CD4-positive, alpha-beta memory T cell (primary cell): ENCODE measurements at regions not wholly inside any gene's neighbourhood (a gene's known extent, or its start where the extent isn't known, plus 50 kb on each side); places are given as distances from the start of the nearest gene placed in this dataset.

Experiments used
- CTCF ChIA-PET: fragments of 350-600 bp; sonication (Branson Sonifier 250); formaldehyde crosslinking; loops from one replicate; lab custom pipeline; 2021; ENCODE audit warnings: inconsistent platforms; ENCODE audit not compliant: partially characterized antibody; lab: Charles Lee
- POLR2A ChIA-PET: fragments of 350-600 bp; sonication (Branson Sonifier 250); formaldehyde crosslinking; loops from one replicate; lab custom pipeline; 2021; ENCODE audit not compliant: partially characterized antibody; lab: Charles Lee
- DNase-seq, 5 donors: peaks; one replicate each; pipeline versions ENCODE4 v3.0.0 to v3.0.0-alpha.2; 2020 to 2022; ENCODE audit warnings: mixed read lengths in 1 of 5
- H3K27ac ChIP-seq: one replicate; pipeline ENCODE4 v1.7.0; 2013; ENCODE audit warnings: low read depth, low read length
- H3K27me3 ChIP-seq: 2 replicates; pipeline ENCODE4 v1.7.0; 2013; ENCODE audit warnings: mild to moderate bottlenecking, low read length, moderate library complexity; ENCODE audit not compliant: insufficient read depth
- H3K36me3 ChIP-seq: 2 replicates; pipeline ENCODE4 v1.7.0; 2013; ENCODE audit warnings: mild to moderate bottlenecking, low read length, moderate library complexity; ENCODE audit not compliant: insufficient read depth
- H3K4me1 ChIP-seq: 2 replicates; pipeline ENCODE4 v1.7.0; 2013; ENCODE audit warnings: mild to moderate bottlenecking, low read length, moderate library complexity; ENCODE audit not compliant: insufficient read depth
- H3K4me3 ChIP-seq, 2 donors: one replicate each; pipeline ENCODE4 v1.7.0; 2013; ENCODE audit warnings: low read length in 2 of 2, mild to moderate bottlenecking in 1 of 2
- H3K9me3 ChIP-seq, 2 donors: one replicate each; pipeline ENCODE4 v1.7.0; 2013; ENCODE audit warnings: low read length in 2 of 2, control low read depth in 1 of 2; ENCODE audit not compliant: control insufficient read depth in 1 of 2
- H3K27ac Mint-ChIP-seq, 7 donors: one replicate each; pipeline ENCODE4 v1.8.0; 2020 to 2021; ENCODE audit warnings: mixed read lengths in 7 of 7, mild to moderate bottlenecking in 6 of 7, inconsistent platforms in 3 of 7, moderate library complexity in 3 of 7
- H3K27me3 Mint-ChIP-seq, 2 donors: one replicate each; pipeline ENCODE4 v1.8.0; 2020 to 2021; ENCODE audit warnings: mixed read lengths in 2 of 2
- H3K36me3 Mint-ChIP-seq, 2 donors: one replicate each; pipeline ENCODE4 v1.8.0; 2020 to 2021; ENCODE audit warnings: mixed read lengths in 2 of 2, inconsistent platforms in 1 of 2, mild to moderate bottlenecking in 1 of 2
- H3K4me1 Mint-ChIP-seq, 4 donors: one replicate each; pipeline ENCODE4 v1.8.0; 2020 to 2021; ENCODE audit warnings: mixed read lengths in 4 of 4, mild to moderate bottlenecking in 1 of 4
- H3K4me3 Mint-ChIP-seq, 8 donors: one replicate each; pipeline ENCODE4 v1.8.0; 2020 to 2021; ENCODE audit warnings: mixed read lengths in 8 of 8, mild to moderate bottlenecking in 7 of 8, moderate library complexity in 6 of 8, inconsistent platforms in 3 of 8
- H3K9me3 Mint-ChIP-seq, 8 donors: one replicate each; pipeline ENCODE4 v1.8.0; 2020 to 2021; ENCODE audit warnings: mixed read lengths in 8 of 8, mild to moderate bottlenecking in 5 of 8, inconsistent platforms in 3 of 8, moderate library complexity in 1 of 8
- intact Hi-C: fragments of 100-400 bp; cut with micrococcal nuclease; formaldehyde crosslinking; loops from one replicate; pipeline ENCODE4 v1.15.1; 2023

DNA sequence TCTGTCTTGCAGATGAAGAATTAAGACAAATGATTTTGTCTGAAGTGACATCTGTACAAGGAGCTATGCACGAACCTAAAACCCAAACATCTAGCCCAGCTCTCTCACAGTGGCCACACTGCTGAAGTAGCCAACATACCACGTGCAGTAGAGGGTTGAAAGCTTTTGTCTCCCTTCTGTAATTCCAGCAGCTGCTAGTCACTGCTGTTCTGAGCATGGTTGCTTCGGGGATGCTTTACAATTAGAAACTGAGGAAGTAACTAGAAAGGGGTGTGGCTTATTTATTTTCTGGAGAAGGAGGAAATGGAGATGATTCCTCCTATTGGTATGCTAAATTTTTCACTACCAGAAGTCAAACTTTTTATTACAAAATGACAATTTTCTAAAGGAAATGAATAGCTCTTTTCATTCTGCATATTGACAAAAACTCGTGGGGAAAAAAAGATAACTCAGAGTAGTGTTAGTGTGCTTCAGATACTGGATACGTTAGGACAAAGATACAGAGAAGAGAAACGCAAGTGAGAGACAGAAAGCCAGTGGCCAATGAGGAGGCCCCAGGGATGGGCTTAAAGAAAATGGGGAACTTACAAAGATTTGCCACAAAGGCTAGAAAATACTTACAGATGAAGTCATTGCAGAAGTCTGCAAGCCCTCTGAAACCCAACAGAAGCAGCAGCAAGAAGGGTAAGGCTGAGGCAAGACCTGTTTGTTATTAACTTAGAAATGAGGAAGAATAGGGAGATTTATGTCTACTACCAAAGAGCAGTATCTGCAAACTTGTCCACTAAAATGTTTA, 192.7 kb upstream of the MIR17HG start:
- H3K4me1 ChIP-seq, result no peaks in the 10 kb centered on the region
- no peaks in the 10 kb centered on the region for H3K36me3 ChIP-seq
- intact Hi-C loops, result no loop called here
- no peak overlapping the region for H3K27ac ChIP-seq
- POLR2A ChIA-PET, result no interaction called here
- no peaks in the 10 kb centered on the region for H3K27me3 ChIP-seq
- no peak overlapping the region for H3K4me3 ChIP-seq
- no peaks in the 10 kb centered on the region for H3K9me3 ChIP-seq
- CTCF ChIA-PET, result no interaction called here
- H3K4me3 Mint-ChIP-seq, result no peak overlapping the region
- H3K4me1 Mint-ChIP-seq, result no peaks in the 10 kb centered on the region
- DNase-seq, result no peak
- no peak overlapping the region for H3K27ac Mint-ChIP-seq
- no peaks in the 10 kb centered on the region for H3K36me3 Mint-ChIP-seq
- H3K27me3 Mint-ChIP-seq, result peaks cover 0 to 11% of the 10 kb centered on the region in 2 donors
- H3K9me3 Mint-ChIP-seq, result no peaks in the 10 kb centered on the region

DNA sequence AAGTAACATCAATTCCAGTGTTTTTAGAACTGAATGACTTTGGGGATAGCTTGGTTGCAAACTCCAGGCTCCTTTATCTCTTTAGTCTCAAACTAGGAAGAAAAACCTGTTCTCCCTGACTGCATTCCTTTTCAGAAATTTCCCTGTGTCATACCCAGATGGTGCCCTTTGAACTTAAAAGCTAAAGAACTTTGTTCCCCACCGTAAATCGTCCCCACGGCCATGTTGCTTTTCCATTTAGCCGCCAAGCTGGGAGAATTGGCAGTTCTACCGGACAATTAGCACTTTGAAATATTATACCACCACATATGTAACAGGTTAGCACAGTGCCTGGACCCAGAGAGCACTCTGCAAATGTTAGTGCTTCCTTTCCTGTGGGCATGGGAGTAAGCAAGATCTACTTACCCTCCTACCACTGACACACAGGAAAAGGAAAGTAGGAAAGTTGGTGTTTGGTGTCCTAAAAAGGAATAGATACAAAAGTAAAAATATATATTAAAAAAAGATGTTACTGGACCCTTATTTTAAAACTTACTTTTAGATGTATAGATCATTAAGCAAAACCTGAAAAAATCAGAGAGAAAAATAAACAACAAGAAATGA, 191.9 kb upstream of the MIR17HG start:
- no peak overlapping the region for H3K4me3 Mint-ChIP-seq
- H3K4me1 Mint-ChIP-seq, result no peaks in the 10 kb centered on the region
- Histone ChIP-seq H3K36me3 (no peaks in the 10 kb centered on the region), H3K4me3 (no peak overlapping the region), H3K9me3 (no peaks in the 10 kb centered on the region), H3K27ac (no peak overlapping the region), H3K4me1 (no peaks in the 10 kb centered on the region), H3K27me3 (no peaks in the 10 kb centered on the region)
- intact Hi-C loops, result no loop called here
- H3K27ac Mint-ChIP-seq, result no peak overlapping the region
- no peak for DNase-seq
- CTCF ChIA-PET, result no interaction called here
- H3K9me3 Mint-ChIP-seq, result no peaks in the 10 kb centered on the region
- no peaks in the 10 kb centered on the region for H3K36me3 Mint-ChIP-seq
- POLR2A ChIA-PET, result no interaction called here
- peaks cover 0 to 11% of the 10 kb centered on the region in 2 donors for H3K27me3 Mint-ChIP-seq

DNA sequence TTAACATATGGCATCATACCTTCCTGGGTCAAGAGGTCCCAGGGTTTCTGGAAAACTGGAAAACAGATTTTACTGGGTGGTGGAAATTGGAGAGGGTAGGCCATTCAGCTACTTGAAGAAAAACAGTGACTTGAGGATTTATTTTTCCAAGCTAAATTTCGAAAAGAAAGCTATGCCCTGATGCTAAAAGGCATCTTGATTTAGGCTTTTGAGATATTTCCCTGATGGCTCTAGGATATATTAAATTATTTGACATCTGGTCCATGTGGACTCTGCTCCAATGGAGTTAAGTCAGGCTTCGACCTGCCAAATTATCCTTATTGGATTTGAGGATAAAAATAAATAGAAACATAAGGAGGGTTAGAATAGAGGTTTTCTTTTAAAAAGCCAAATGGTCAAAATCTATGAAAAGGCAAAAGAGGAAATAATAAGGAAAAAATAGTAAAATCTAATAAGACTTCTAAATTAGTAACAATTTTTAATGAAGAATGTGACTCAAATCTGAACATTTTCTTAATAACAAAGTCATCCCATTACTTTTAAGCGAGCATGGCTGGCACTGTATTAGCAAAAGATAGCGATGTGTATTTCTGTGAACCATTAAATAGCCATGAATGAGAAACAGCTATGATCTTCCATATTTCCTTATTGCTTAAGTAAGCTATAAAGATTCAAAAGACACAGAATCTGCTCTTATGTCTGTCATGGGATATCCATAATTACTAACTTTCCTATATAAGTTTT, 190.0 kb upstream of the MIR17HG start:
- H3K4me1 Mint-ChIP-seq, result no peaks in the 10 kb centered on the region
- intact Hi-C loops, result no loop called here
- Histone ChIP-seq H3K9me3 (no peaks in the 10 kb centered on the region), H3K27me3 (no peaks in the 10 kb centered on the region), H3K27ac (no peak overlapping the region), H3K4me3 (no peak overlapping the region), H3K36me3 (no peaks in the 10 kb centered on the region), H3K4me1 (no peaks in the 10 kb centered on the region)
- no peak overlapping the region for H3K27ac Mint-ChIP-seq
- DNase-seq, result no peak
- H3K36me3 Mint-ChIP-seq, result no peaks in the 10 kb centered on the region
- peaks cover 0 to 11% of the 10 kb centered on the region in 2 donors for H3K27me3 Mint-ChIP-seq
- ChIA-PET POLR2A (no interaction called here), CTCF (no interaction called here)
- peaks cover 0 to 2% (median 0%) of the 10 kb centered on the region in 8 donors for H3K9me3 Mint-ChIP-seq
- H3K4me3 Mint-ChIP-seq, result no peak overlapping the region

DNA sequence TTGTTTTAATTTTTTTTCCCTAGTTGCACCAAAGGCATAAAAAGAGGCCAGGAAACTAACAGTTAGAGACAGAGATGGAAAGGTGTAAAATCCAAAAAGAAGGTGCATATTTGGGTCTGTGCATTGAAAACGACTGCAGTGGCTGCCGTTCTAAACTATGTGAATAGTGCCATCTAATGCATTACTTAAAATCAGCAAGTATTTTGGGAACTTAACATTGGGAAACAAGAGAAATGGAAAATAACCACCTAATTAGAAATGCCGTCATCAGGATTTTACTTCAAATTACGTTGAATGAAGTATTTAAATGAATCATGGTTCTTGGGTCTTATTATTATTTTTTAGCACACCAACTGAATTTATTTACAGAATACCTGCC, 189.5 kb upstream of the MIR17HG start:
- DNase-seq, result no peak
- no peak overlapping the region for H3K4me3 Mint-ChIP-seq
- no peaks in the 10 kb centered on the region for H3K27me3 ChIP-seq
- intact Hi-C loops, result no loop called here
- H3K36me3 Mint-ChIP-seq, result no peaks in the 10 kb centered on the region
- no peaks in the 10 kb centered on the region for H3K4me1 Mint-ChIP-seq
- CTCF ChIA-PET, result no interaction called here
- H3K27ac ChIP-seq, result no peak overlapping the region
- no peak overlapping the region for H3K4me3 ChIP-seq
- no peak overlapping the region for H3K27ac Mint-ChIP-seq
- peaks cover 0 to 2% (median 0%) of the 10 kb centered on the region in 8 donors for H3K9me3 Mint-ChIP-seq
- H3K27me3 Mint-ChIP-seq, result peaks cover 0 to 11% of the 10 kb centered on the region in 2 donors
- H3K4me1 ChIP-seq, result no peaks in the 10 kb centered on the region
- H3K36me3 ChIP-seq, result no peaks in the 10 kb centered on the region
- POLR2A ChIA-PET, result no interaction called here
- no peaks in the 10 kb centered on the region for H3K9me3 ChIP-seq

DNA sequence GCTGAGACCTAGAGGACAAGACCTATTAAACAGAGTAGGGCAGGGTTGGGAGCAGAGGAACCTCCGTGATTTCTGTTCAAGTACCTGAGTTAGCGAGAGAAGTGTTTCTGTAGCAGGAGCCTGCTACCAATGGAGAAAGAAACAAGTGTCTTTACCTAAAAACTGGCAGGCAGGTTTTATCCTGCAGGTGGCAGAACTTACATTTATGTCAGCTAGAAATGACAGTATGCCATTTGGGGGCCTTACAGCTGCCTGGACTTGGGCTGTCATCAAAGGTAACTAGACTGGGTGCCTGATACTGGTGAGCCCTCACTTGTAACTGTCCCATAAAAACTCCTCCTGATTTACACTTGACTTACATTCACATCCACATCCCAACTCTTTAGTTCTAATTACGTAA, 185.3 kb upstream of the MIR17HG start:
- Mint-ChIP-seq H3K4me3 (no peak overlapping the region), H3K27me3 (peaks cover 0 to 5% of the 10 kb centered on the region in 2 donors), H3K36me3 (no peaks in the 10 kb centered on the region), H3K9me3 (peaks cover 0 to 3% (median 0%) of the 10 kb centered on the region in 8 donors), H3K4me1 (no peaks in the 10 kb centered on the region), H3K27ac (no peak overlapping the region)
- H3K27me3 ChIP-seq, result no peaks in the 10 kb centered on the region
- ChIA-PET POLR2A (no interaction called here), CTCF (no interaction called here)
- DNase-seq, result no peak
- no peak overlapping the region for H3K27ac ChIP-seq
- intact Hi-C loops, result no loop called here
- no peaks in the 10 kb centered on the region for H3K4me1 ChIP-seq
- no peak overlapping the region for H3K4me3 ChIP-seq
- H3K36me3 ChIP-seq, result no peaks in the 10 kb centered on the region
- H3K9me3 ChIP-seq, result no peaks in the 10 kb centered on the region

DNA sequence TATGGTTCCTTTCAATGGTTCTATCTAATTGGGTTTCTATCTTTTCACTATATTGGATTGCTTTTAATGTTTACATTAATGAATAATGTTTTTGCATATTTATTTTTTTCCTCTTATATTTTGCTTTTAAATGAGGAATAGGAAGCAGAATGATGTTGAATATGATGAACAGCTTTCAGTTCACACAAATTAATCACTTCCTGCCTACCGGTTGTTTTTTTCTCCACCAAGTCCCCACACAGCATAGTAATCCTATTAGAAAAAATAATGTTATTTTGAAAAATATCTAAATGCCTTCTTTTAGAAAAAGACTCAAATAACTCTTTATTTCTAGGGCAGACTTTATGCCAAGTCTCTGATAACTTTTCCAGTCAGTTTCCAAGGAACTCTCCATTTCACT, 184.9 kb upstream of the MIR17HG start:
- Mint-ChIP-seq H3K36me3 (no peaks in the 10 kb centered on the region), H3K27me3 (peaks cover 0 to 4% of the 10 kb centered on the region in 2 donors), H3K27ac (no peak overlapping the region), H3K9me3 (peaks cover 0 to 3% (median 0%) of the 10 kb centered on the region in 8 donors), H3K4me1 (no peaks in the 10 kb centered on the region), H3K4me3 (no peak overlapping the region)
- CTCF ChIA-PET, result no interaction called here
- Histone ChIP-seq H3K9me3 (no peaks in the 10 kb centered on the region), H3K27me3 (no peaks in the 10 kb centered on the region), H3K27ac (no peak overlapping the region), H3K4me3 (no peak overlapping the region), H3K4me1 (no peaks in the 10 kb centered on the region), H3K36me3 (no peaks in the 10 kb centered on the region)
- intact Hi-C loops, result no loop called here
- no peak for DNase-seq
- POLR2A ChIA-PET, result no interaction called here

DNA sequence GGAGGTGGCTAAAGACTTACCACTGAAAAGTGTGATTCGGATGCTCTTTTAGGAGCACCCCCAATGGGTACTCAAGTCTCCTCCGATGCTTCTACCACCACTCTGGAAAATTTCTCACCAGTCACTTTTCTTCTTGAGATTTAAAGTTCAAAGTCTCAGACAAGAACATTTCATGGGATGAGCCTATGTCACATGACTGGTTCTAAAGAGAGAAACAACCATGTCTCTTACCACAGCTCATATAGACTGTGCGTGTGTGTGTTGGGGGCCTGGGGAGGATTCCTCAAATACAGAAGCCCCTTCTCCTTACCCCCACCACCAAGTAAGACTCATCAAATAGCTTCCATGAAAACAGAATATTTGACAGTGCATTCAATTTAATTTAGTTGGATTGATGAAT, 181.7 kb upstream of the MIR17HG start:
- Mint-ChIP-seq H3K9me3 (peaks cover 0 to 3% (median 0%) of the 10 kb centered on the region in 8 donors), H3K4me1 (no peaks in the 10 kb centered on the region), H3K27ac (no peak overlapping the region), H3K27me3 (no peaks in the 10 kb centered on the region), H3K4me3 (no peak overlapping the region), H3K36me3 (no peaks in the 10 kb centered on the region)
- no peaks in the 10 kb centered on the region for H3K36me3 ChIP-seq
- ChIA-PET CTCF (no interaction called here), POLR2A (no interaction called here)
- no peak for DNase-seq
- H3K4me1 ChIP-seq, result no peaks in the 10 kb centered on the region
- H3K27me3 ChIP-seq, result no peaks in the 10 kb centered on the region
- H3K4me3 ChIP-seq, result no peak overlapping the region
- intact Hi-C loops, result no loop called here
- no peak overlapping the region for H3K27ac ChIP-seq
- no peaks in the 10 kb centered on the region for H3K9me3 ChIP-seq
